H9 (cell line): ENCODE measurements at regions not wholly inside any gene's neighbourhood (a gene's known extent, or its start where the extent isn't known, plus 50 kb on each side); places are given as distances from the start of the nearest gene placed in this dataset.

Experiments used
- DNase-seq: peaks from one replicate; pipeline ENCODE4 v3.0.0-alpha.2; 2017
- H2AFZ ChIP-seq: one replicate; pipeline ENCODE4 v1.6.1; 2013; ENCODE audit warnings: mild to moderate bottlenecking, low read length, control low read depth, moderate library complexity
- H2AK5ac ChIP-seq: 2 replicates; pipeline ENCODE4 v1.6.1; 2013; ENCODE audit warnings: low read length, control low read depth, mixed read lengths; ENCODE audit not compliant: insufficient read length
- H2BK120ac ChIP-seq: one replicate; pipeline ENCODE4 v1.6.1; 2013; ENCODE audit warnings: low read depth, mild to moderate bottlenecking, low read length, control low read depth, inconsistent platforms; ENCODE audit not compliant: poor library complexity, severe bottlenecking
- H2BK12ac ChIP-seq: 2 replicates; pipeline ENCODE4 v1.6.1; 2013; ENCODE audit warnings: low read length, control low read depth, mixed read lengths, low read depth; ENCODE audit not compliant: insufficient read length
- H2BK15ac ChIP-seq: 2 replicates; pipeline ENCODE4 v1.6.1; 2013; ENCODE audit warnings: low read depth, low read length, control low read depth
- H2BK20ac ChIP-seq: one replicate; pipeline ENCODE4 v1.6.1; 2013; ENCODE audit warnings: low read depth, mild to moderate bottlenecking, low read length, control low read depth, inconsistent platforms; ENCODE audit not compliant: poor library complexity, severe bottlenecking
- H2BK5ac ChIP-seq: 2 replicates; pipeline ENCODE4 v1.6.1; 2013; ENCODE audit warnings: low read length, control low read depth, mixed read lengths; ENCODE audit not compliant: insufficient read length
- H3K14ac ChIP-seq: 2 replicates; pipeline ENCODE4 v1.6.1; 2013; ENCODE audit warnings: low read length, control low read depth; ENCODE audit not compliant: insufficient read depth
- H3K18ac ChIP-seq: 2 replicates; pipeline ENCODE4 v1.6.1; 2013; ENCODE audit warnings: low read depth, mild to moderate bottlenecking, mixed read lengths, low read length, control low read depth; ENCODE audit not compliant: insufficient read length
- H3K23ac ChIP-seq: 2 replicates; pipeline ENCODE4 v1.6.1; 2013; ENCODE audit warnings: low read length, control low read depth, mixed read lengths, low read depth; ENCODE audit not compliant: insufficient read length
- H3K23me2 ChIP-seq: 2 replicates; pipeline ENCODE4 v1.6.1; 2013; ENCODE audit warnings: low read depth, mild to moderate bottlenecking, mixed read lengths, low read length, control low read depth; ENCODE audit not compliant: insufficient read length, poor library complexity, severe bottlenecking
- H3K27ac ChIP-seq: 2 replicates; pipeline ENCODE4 v1.5.1; 2013; ENCODE audit warnings: low read length, control low read depth, mixed read lengths, low read depth; ENCODE audit not compliant: insufficient read length
- H3K27me3 ChIP-seq: 2 replicates; pipeline ENCODE4 v1.6.1; 2013; ENCODE audit warnings: low read length, control low read depth, inconsistent platforms; ENCODE audit not compliant: insufficient read depth
- H3K4ac ChIP-seq: 2 replicates; pipeline ENCODE4 v1.6.1; 2013; ENCODE audit warnings: low read depth, mild to moderate bottlenecking, control low read depth, inconsistent platforms, low read length, moderate library complexity
- H3K4me1 ChIP-seq: 2 replicates; pipeline ENCODE4 v1.6.1; 2013; ENCODE audit warnings: low read length, control low read depth, inconsistent platforms; ENCODE audit not compliant: insufficient read depth
- H3K4me2 ChIP-seq: 2 replicates; pipeline ENCODE4 v1.6.1; 2013; ENCODE audit warnings: low read length, control low read depth, mixed read lengths; ENCODE audit not compliant: insufficient read length, insufficient read depth
- H3K56ac ChIP-seq: 2 replicates; pipeline ENCODE4 v1.6.1; 2013; ENCODE audit warnings: low read depth, mild to moderate bottlenecking, mixed read lengths, low read length, control low read depth; ENCODE audit not compliant: insufficient read length
- H3K79me1 ChIP-seq: 2 replicates; pipeline ENCODE4 v1.6.1; 2013; ENCODE audit warnings: low read depth, mild to moderate bottlenecking, moderate library complexity, low read length, control low read depth, inconsistent platforms; ENCODE audit not compliant: insufficient read depth, poor library complexity, severe bottlenecking
- H3K79me2 ChIP-seq: 2 replicates; pipeline ENCODE4 v1.6.1; 2013; ENCODE audit warnings: low read length, control low read depth, inconsistent platforms; ENCODE audit not compliant: insufficient read depth
- H3K9ac ChIP-seq: 2 replicates; pipeline ENCODE4 v1.6.1; 2013; ENCODE audit warnings: low read length, control low read depth, mixed read lengths; ENCODE audit not compliant: insufficient read length; ENCODE audit errors: extremely low read depth
- H3K9me3 ChIP-seq: one replicate; pipeline ENCODE4 v1.6.1; 2013; ENCODE audit warnings: low read depth, low read length, inconsistent platforms; ENCODE audit not compliant: control insufficient read depth
- H3T11ph ChIP-seq: one replicate; pipeline ENCODE4 v1.6.1; 2013; ENCODE audit warnings: mild to moderate bottlenecking, low read length, control low read depth, inconsistent platforms
- H4K20me1 ChIP-seq: one replicate; pipeline ENCODE4 v1.6.1; 2013; ENCODE audit not compliant: control insufficient read depth, insufficient read length, insufficient read depth
- H4K5ac ChIP-seq: 2 replicates; pipeline ENCODE4 v1.6.1; 2013; ENCODE audit warnings: low read depth, mild to moderate bottlenecking, mixed read lengths, low read length, control low read depth; ENCODE audit not compliant: insufficient read length
- H4K8ac ChIP-seq: replicated peaks from 2 replicates; pipeline ENCODE4 v1.6.1; 2013; ENCODE audit warnings: low read length, control low read depth, mixed read lengths, low read depth; ENCODE audit not compliant: insufficient read length
- H4K91ac ChIP-seq: 2 replicates; pipeline ENCODE4 v1.6.1; 2013; ENCODE audit warnings: low read depth, mild to moderate bottlenecking, moderate library complexity, mixed read lengths, low read length, control low read depth; ENCODE audit not compliant: insufficient read length
- H3K27ac Mint-ChIP-seq, 3 experiments: 2 replicates in 2 of 3; 3 replicates in 1 of 3; pipeline ENCODE4 v1.8.0; 2020 to 2021; ENCODE audit warnings: mixed read lengths in 3 of 3, mild to moderate bottlenecking in 1 of 3, moderate library complexity in 1 of 3
- H3K27me3 Mint-ChIP-seq: 2 replicates; pipeline ENCODE4 v1.8.0; 2021; ENCODE audit warnings: low read depth, mild to moderate bottlenecking, moderate library complexity, mixed read lengths
- H3K36me3 Mint-ChIP-seq, 3 experiments: 2 replicates in 2 of 3; 3 replicates in 1 of 3; pipeline ENCODE4 v1.8.0; 2020 to 2021; ENCODE audit warnings: low read depth in 3 of 3, mixed read lengths in 3 of 3; ENCODE audit not compliant: insufficient read depth in 1 of 3
- H3K4me1 Mint-ChIP-seq, 2 experiments: 2 replicates each; pipeline ENCODE4 v1.8.0; 2020; ENCODE audit warnings: mixed read lengths in 2 of 2
- H3K4me3 Mint-ChIP-seq, 2 experiments: 2 replicates in 1 of 2; 3 replicates in 1 of 2; pipeline ENCODE4 v1.8.0; 2020 to 2021; ENCODE audit warnings: mild to moderate bottlenecking in 2 of 2, mixed read lengths in 2 of 2, moderate library complexity in 1 of 2
- H3K9me3 Mint-ChIP-seq, 2 experiments: 2 replicates in 1 of 2; 3 replicates in 1 of 2; pipeline ENCODE4 v1.8.0; 2020; ENCODE audit warnings: mild to moderate bottlenecking in 2 of 2, mixed read lengths in 2 of 2, moderate library complexity in 1 of 2
- CTCF ChIP-seq: fragments of 200-600 bp; sonication (generic); conservative IDR thresholded peaks from 3 replicates; pipeline ENCODE4 v1.8.0; 2021; ENCODE audit warnings: antibody characterized with exemption, mild to moderate bottlenecking
- WGBS: extraction: QIAGEN DNeasy Blood & Tissue Kit; methylation state at CpG from one replicate; pipeline ENCODE4 v1.1.7; 2013; ENCODE audit warnings: missing lambda C conversion rate, low lambda C conversion rate, mixed read lengths; ENCODE audit not compliant: insufficient read length; ENCODE audit errors: extremely low coverage; 5-methylcytosine and 5-hydroxymethylcytosine counted together

GRCh38 chr1:30569384-30569783 lies 154.0 kb downstream of the MATN1 start:
- no peaks in the 10 kb centered on the region for H3K9me3 ChIP-seq
- H2AFZ ChIP-seq = no peak overlapping the region
- no peak overlapping the region for H3K4me3 Mint-ChIP-seq
- DNase-seq = no peak
- no peak overlapping the region for H2AK5ac ChIP-seq
- H2BK15ac ChIP-seq = no peak overlapping the region
- H3K23me2 ChIP-seq = no peaks in the 10 kb centered on the region
- H3K27ac Mint-ChIP-seq = no peak overlapping the region
- no peak overlapping the region for H3T11ph ChIP-seq
- H3K4me1 Mint-ChIP-seq = peaks cover 0 to 3% of the 10 kb centered on the region in 2 experiments; a peak in 2 of 4 replicates
- no peak overlapping the region for H3K9ac ChIP-seq
- no peak overlapping the region for H2BK120ac ChIP-seq
- no peak overlapping the region for H3K4ac ChIP-seq
- H4K8ac ChIP-seq = no peak overlapping the region
- H2BK5ac ChIP-seq = no peak overlapping the region
- no peak overlapping the region for H3K23ac ChIP-seq
- peak; percentile 39; the same call in 2 of the 3 replicates for TF ChIP-seq CTCF
- H3K27me3 ChIP-seq = no peaks in the 10 kb centered on the region
- no peak overlapping the region for H3K4me2 ChIP-seq
- H4K5ac ChIP-seq = no peak overlapping the region
- H3K56ac ChIP-seq = no peak overlapping the region
- H3K79me2 ChIP-seq = no peaks in the 10 kb centered on the region
- H3K27me3 Mint-ChIP-seq = no peaks in the 10 kb centered on the region
- H2BK20ac ChIP-seq = no peak overlapping the region
- H3K9me3 Mint-ChIP-seq = peaks cover 3 to 7% of the 10 kb centered on the region in 2 experiments; a peak in 3 of 5 replicates
- no peaks in the 10 kb centered on the region for H3K79me1 ChIP-seq
- H4K91ac ChIP-seq = no peak overlapping the region
- no peaks in the 10 kb centered on the region for H3K4me1 ChIP-seq
- no CpG with 5 or more reads among the region's 3 CpGs for WGBS
- H2BK12ac ChIP-seq = no peak overlapping the region
- no peaks in the 10 kb centered on the region for H4K20me1 ChIP-seq
- no peak overlapping the region for H3K27ac ChIP-seq
- H3K18ac ChIP-seq = no peak overlapping the region
- no peaks in the 10 kb centered on the region for H3K36me3 Mint-ChIP-seq
- no peak overlapping the region for H3K14ac ChIP-seq
